Renal pelvis (tissue), 1 donor: ENCODE measurements at regions not wholly inside any gene's neighbourhood (a gene's known extent, or its start where the extent isn't known, plus 50 kb on each side); places are given as distances from the start of the nearest gene placed in this dataset.
"Not testable (repeated sequence)": the region's sequence is repeated elsewhere in the genome, so short reads cannot be mapped to it uniquely, and the experiment has no call there.

ENCODE experiments used
- DNase-seq: peaks from one replicate; pipeline ENCODE4 v3.0.0-alpha.2; 2013

- DNase-seq: no peak
Observed at GRCh38 chr4:187125062-187125461, 401.4 kb upstream of the FAT1 start.

- no peak for DNase-seq
Observed at GRCh38 chr4:187127456-187127855, 403.8 kb upstream of the FAT1 start.

- peak; percentile 42 for DNase-seq
Observed at GRCh38 chr4:187128222-187128621, 404.6 kb upstream of the FAT1 start.

GRCh38 chr4:187128976-187129375 lies 405.3 kb upstream of the FAT1 start:
- no peak for DNase-seq

GRCh38 chr4:187131826-187132225 lies 408.2 kb upstream of the FAT1 start:
- DNase-seq: not testable (repeated sequence)

- DNase-seq: no peak
Observed at GRCh38 chr4:187135878-187136277, 412.2 kb upstream of the FAT1 start.

GRCh38 chr4:187139141-187139540 lies 415.5 kb upstream of the FAT1 start:
- DNase-seq: no peak

GRCh38 chr4:187141101-187141500 lies 417.4 kb upstream of the FAT1 start:
- DNase-seq: no peak

GRCh38 chr4:187149229-187149945 lies 425.7 kb upstream of the FAT1 start:
- DNase-seq: no peak

GRCh38 chr4:187157380-187157958 lies 433.8 kb upstream of the FAT1 start:
- DNase-seq: no peak

GRCh38 chr4:187158003-187158402 lies 434.3 kb upstream of the FAT1 start:
- DNase-seq: no peak

- DNase-seq: no peak
Observed at GRCh38 chr4:187160486-187160885, 436.8 kb upstream of the FAT1 start.

- no peak for DNase-seq
Observed at GRCh38 chr4:187166886-187167512, 443.3 kb upstream of the FAT1 start.

GRCh38 chr4:187171706-187172339 lies 448.2 kb upstream of the FAT1 start:
- no peak for DNase-seq

GRCh38 chr4:187172340-187172761 lies 448.7 kb upstream of the FAT1 start:
- no peak for DNase-seq

GRCh38 chr4:187174749-187175148 lies 451.1 kb upstream of the FAT1 start:
- DNase-seq: no peak

- no peak for DNase-seq
Observed at GRCh38 chr4:187175197-187175596, 451.5 kb upstream of the FAT1 start.

GRCh38 chr4:187176261-187176910 lies 452.7 kb upstream of the FAT1 start:
- peak; percentile 57 for DNase-seq

GRCh38 chr4:187178084-187178483 lies 454.4 kb upstream of the FAT1 start:
- no peak for DNase-seq

GRCh38 chr4:187178587-187178986 lies 454.9 kb upstream of the FAT1 start:
- no peak for DNase-seq

GRCh38 chr4:187179086-187180058 lies 455.7 kb upstream of the FAT1 start:
- DNase-seq: no peak
